ENCODE measurements at regions not wholly inside any gene's neighbourhood (a gene's known extent, or its start where the extent isn't known, plus 50 kb on each side); places are given as distances from the start of the nearest gene placed in this dataset.

DNA sequence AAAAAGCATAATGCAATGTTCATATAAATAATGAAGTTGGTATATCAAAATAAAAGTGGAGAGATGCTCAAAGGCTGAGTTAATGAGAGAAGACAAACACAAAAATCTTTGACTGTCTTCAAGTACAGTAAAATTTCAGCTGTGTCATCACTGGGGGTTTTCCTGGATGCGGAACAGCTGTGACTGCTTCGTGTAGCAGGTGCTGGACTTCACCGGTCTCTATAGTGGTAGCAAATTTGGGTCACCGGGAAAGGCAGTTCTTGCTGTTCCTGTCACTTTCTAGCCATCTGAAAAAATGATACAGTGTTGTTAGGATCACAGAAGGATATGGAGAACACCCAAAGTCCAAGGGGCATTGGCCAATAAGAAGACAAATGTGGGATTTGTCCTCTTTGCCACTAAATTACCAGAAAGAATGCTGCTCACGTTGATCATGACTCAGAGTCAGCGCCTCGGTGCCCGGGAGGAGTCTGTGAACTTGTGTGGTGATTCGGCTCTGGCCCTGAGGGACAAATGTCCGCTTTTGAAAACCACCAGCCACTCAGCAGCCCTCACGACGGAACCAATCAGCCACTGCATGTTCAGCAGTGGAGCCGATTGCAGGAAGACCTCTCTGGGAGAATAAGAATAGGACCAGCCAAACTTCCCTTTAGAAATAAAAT lies 230.1 kb upstream of the FAT1 start:
- TF ChIP-seq STAG1 (CRISPR knock-in tag; IDR thresholded peaks at IDR 0.05), result no peak
- TF ChIP-seq RFXAP (CRISPR knock-in tag; IDR thresholded peaks at IDR 0.05; ENCODE audit: borderline replicate concordance), result no peak
- TF ChIP-seq ZBTB37 (CRISPR knock-in tag; IDR thresholded peaks at IDR 0.05), result no peak
- no peak for TF ChIP-seq ZNF547 (CRISPR knock-in tag; IDR thresholded peaks at IDR 0.05)
